Large intestine (tissue), 3 donors: ENCODE measurements at regions not wholly inside any gene's neighbourhood (a gene's known extent, or its start where the extent isn't known, plus 50 kb on each side); places are given as distances from the start of the nearest gene placed in this dataset.

Experiments used
- DNase-seq, 2 donors: peaks; one replicate each; pipeline versions ENCODE4 v3.0.0 to v3.0.0-alpha.2; 2013
- H3K27ac ChIP-seq: one replicate; pipeline ENCODE4 v1.5.1; 2013; ENCODE audit warnings: low read length
- H3K27me3 ChIP-seq: 2 replicates; pipeline ENCODE4 v1.6.1; 2013; ENCODE audit warnings: low read length; ENCODE audit not compliant: control insufficient read depth, insufficient read depth
- H3K36me3 ChIP-seq: 2 replicates; pipeline ENCODE4 v1.6.1; 2013; ENCODE audit warnings: low read length; ENCODE audit not compliant: control insufficient read depth, insufficient read depth
- H3K4me1 ChIP-seq: one replicate; pipeline ENCODE4 v1.6.1; 2013; ENCODE audit warnings: low read length; ENCODE audit not compliant: control insufficient read depth, insufficient read depth
- H3K4me3 ChIP-seq: one replicate; pipeline ENCODE4 v1.5.1; 2013; ENCODE audit warnings: low read length
- H3K9me3 ChIP-seq: one replicate; pipeline ENCODE4 v1.6.1; 2013; ENCODE audit warnings: mild to moderate bottlenecking, low read depth, low read length, moderate library complexity; ENCODE audit not compliant: control insufficient read depth
- WGBS: methylation state at CpG from one replicate; pipeline ENCODE4 v1.1.5; 2013; ENCODE audit warnings: low lambda C conversion rate; ENCODE audit not compliant: insufficient coverage; 5-methylcytosine and 5-hydroxymethylcytosine counted together

DNA sequence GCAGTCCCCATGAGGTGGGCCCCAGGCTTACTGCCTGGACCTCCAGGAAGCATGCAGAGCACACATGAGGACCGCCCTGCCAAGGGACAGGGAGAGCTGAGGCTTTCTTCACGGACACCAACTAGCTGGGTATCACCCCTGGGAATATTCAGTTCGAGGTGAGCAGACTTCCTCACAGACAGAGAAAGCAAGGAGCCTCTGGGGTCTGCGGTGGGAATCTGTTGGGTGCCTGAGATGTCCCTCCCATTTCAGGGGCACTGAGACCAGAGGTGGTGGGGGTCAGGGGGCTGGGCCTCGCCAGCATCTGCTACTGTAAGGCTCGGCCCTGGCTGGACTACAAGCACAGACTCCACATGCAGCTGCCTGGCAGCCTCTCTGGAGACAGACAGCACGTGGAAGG, 74.3 kb upstream of the SYNDIG1 start:
- Histone ChIP-seq H3K4me3 (no peak overlapping the region), H3K27ac (no peak overlapping the region), H3K36me3 (no peaks in the 10 kb centered on the region), H3K27me3 (no peaks in the 10 kb centered on the region), H3K9me3 (no peaks in the 10 kb centered on the region), H3K4me1 (no peaks in the 10 kb centered on the region)
- DNase-seq: no peak
- WGBS: no CpG with 5 or more reads among the region's 7 CpGs

- Histone ChIP-seq H3K27me3 (no peaks in the 10 kb centered on the region), H3K4me3 (no peak overlapping the region), H3K36me3 (no peaks in the 10 kb centered on the region), H3K4me1 (no peaks in the 10 kb centered on the region), H3K27ac (no peak overlapping the region), H3K9me3 (no peaks in the 10 kb centered on the region)
- DNase-seq: no peak
- WGBS: no CpG with 5 or more reads among the region's 9 CpGs
Observed at GRCh38 chr20:24393903-24394302, 75.5 kb upstream of the SYNDIG1 start.

DNA sequence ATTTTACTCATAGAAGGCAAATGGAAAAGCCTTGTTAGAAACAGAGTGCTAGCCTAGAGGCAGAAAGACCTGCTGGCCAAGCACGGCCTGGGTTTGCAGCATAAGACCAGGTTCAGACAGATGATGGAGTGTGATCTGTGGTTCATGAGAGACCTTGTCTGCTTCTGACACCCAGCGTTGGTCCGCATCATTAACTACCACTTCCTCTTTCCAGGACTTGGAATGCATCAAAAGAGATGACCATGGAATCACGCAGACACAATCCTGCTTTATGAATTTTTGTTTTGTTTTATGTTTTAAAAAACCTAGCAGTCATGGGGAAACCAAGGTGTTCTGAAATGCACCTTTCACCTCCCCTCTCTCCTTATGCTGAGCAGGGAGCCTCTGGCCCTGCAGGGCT, 76.8 kb upstream of the SYNDIG1 start:
- no peak for DNase-seq
- Histone ChIP-seq H3K36me3 (no peaks in the 10 kb centered on the region), H3K4me3 (no peak overlapping the region), H3K9me3 (no peaks in the 10 kb centered on the region), H3K4me1 (no peaks in the 10 kb centered on the region), H3K27ac (no peak overlapping the region), H3K27me3 (no peaks in the 10 kb centered on the region)
- no CpG with 5 or more reads among the region's 4 CpGs for WGBS

DNA sequence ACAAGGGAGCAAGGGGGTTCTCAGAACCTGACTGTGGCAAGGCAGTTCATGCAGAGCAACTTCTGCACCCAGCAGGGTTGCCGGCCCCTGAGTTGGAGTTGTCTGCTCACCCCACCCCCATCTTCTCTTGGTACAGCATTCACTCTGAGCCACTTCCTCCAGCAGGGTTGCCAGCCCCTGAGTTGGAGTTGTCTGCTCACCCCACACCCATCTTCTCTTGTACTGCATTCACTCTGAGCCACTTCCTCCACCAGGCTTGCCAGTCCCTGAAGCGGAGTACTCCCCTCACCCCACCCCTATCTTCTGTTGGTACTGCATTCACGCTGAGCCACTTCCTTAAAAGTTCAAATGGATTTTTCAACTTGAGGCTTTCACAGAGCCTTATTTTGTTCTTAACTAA, 79.7 kb upstream of the SYNDIG1 start:
- WGBS: 83% methylated on average over 1 of the region's 3 CpGs
- Histone ChIP-seq H3K4me1 (no peaks in the 10 kb centered on the region), H3K4me3 (no peak overlapping the region), H3K27me3 (no peaks in the 10 kb centered on the region), H3K27ac (no peak overlapping the region), H3K9me3 (no peaks in the 10 kb centered on the region), H3K36me3 (no peaks in the 10 kb centered on the region)
- DNase-seq: no peak

GRCh38 chr20:24388828-24389380, 80.5 kb upstream of the SYNDIG1 start:
- no peak overlapping the region for H3K4me3 ChIP-seq
- WGBS: no CpG with 5 or more reads among the region's 8 CpGs
- DNase-seq: no peak
- H3K4me1 ChIP-seq: no peaks in the 10 kb centered on the region
- no peak overlapping the region for H3K27ac ChIP-seq
- H3K27me3 ChIP-seq: no peaks in the 10 kb centered on the region
- H3K9me3 ChIP-seq: no peaks in the 10 kb centered on the region
- no peaks in the 10 kb centered on the region for H3K36me3 ChIP-seq

GRCh38 chr20:24385547-24385946, 83.9 kb upstream of the SYNDIG1 start:
- H3K27me3 ChIP-seq: no peaks in the 10 kb centered on the region
- H3K4me3 ChIP-seq: no peak overlapping the region
- no peak overlapping the region for H3K27ac ChIP-seq
- no peaks in the 10 kb centered on the region for H3K9me3 ChIP-seq
- no peaks in the 10 kb centered on the region for H3K36me3 ChIP-seq
- no peak for DNase-seq
- 100% methylated on average over 2 of the region's 5 CpGs for WGBS
- no peaks in the 10 kb centered on the region for H3K4me1 ChIP-seq

DNA sequence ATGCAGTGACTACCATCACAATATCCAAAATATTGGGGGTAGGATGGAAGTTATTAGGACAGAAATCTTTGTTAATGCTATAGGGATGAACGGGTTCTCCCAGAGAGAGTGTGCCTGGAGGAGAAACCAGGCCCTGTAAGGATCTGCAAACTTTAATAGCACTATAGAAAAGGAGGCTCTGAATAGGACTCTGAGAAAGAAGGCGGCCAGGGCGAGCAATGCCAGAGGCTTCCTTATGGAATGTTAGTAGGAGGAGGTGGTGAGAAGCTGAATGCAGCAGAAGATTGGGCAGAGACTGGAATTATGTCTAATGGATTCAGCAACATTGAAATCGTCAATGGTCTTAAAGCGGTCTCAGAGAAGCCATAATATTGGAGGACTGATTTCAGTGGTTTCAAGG, 84.6 kb upstream of the SYNDIG1 start:
- Histone ChIP-seq H3K4me1 (no peaks in the 10 kb centered on the region), H3K36me3 (no peaks in the 10 kb centered on the region), H3K27me3 (no peaks in the 10 kb centered on the region), H3K4me3 (no peak overlapping the region), H3K27ac (no peak overlapping the region), H3K9me3 (no peaks in the 10 kb centered on the region)
- DNase-seq: no peak
- no CpG with 5 or more reads among the region's 5 CpGs for WGBS

DNA sequence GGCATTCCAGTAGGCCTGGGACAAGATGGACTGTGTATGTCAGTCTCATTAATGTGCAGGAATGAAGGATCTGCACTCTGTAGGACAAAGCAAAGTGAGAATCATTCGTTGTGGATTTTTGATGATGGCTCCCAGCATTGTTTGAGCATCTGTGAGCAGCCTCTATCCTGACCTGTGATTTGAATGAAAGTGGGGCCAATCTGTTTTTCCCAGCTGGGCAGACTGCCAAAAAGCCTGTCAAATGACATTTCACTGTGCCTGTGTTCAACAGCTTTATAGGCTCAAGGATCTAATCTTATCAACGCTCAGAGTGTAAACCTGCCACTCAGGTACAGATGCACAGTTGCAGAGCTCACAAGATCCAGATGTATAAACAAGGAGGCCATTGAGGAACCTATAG, 86.7 kb upstream of the SYNDIG1 start:
- H3K4me1 ChIP-seq: no peaks in the 10 kb centered on the region
- H3K27ac ChIP-seq: no peak overlapping the region
- no peaks in the 10 kb centered on the region for H3K36me3 ChIP-seq
- peak; percentile 55 to 76 for DNase-seq
- no peaks in the 10 kb centered on the region for H3K9me3 ChIP-seq
- H3K4me3 ChIP-seq: no peak overlapping the region
- no CpG with 5 or more reads among the region's 2 CpGs for WGBS
- H3K27me3 ChIP-seq: no peaks in the 10 kb centered on the region

DNA sequence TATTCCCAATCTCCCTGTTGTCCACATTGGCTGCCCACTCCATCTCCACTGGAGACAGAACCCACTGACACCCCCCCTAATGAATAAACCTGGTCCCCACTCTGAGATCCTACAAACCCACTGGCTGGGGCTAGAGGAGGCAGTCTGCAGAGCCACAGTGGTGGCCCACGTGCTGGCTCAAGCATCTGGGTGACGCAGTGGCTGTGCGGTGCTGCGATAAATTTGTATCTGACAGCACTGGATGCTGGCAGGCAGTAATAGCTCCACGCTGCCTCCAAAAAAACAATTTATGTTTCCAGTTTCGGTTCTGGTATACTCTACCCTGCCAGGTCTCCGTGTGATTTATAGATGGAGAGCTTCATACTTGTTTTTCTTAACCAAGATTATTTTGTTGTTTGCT, 87.1 kb upstream of the SYNDIG1 start:
- no peak overlapping the region for H3K4me3 ChIP-seq
- WGBS: no CpG with 5 or more reads among the region's 7 CpGs
- no peak overlapping the region for H3K27ac ChIP-seq
- no peaks in the 10 kb centered on the region for H3K9me3 ChIP-seq
- H3K27me3 ChIP-seq: no peaks in the 10 kb centered on the region
- no peaks in the 10 kb centered on the region for H3K36me3 ChIP-seq
- peak in 1 of 2 donors; percentile 8 for DNase-seq
- no peaks in the 10 kb centered on the region for H3K4me1 ChIP-seq

DNA sequence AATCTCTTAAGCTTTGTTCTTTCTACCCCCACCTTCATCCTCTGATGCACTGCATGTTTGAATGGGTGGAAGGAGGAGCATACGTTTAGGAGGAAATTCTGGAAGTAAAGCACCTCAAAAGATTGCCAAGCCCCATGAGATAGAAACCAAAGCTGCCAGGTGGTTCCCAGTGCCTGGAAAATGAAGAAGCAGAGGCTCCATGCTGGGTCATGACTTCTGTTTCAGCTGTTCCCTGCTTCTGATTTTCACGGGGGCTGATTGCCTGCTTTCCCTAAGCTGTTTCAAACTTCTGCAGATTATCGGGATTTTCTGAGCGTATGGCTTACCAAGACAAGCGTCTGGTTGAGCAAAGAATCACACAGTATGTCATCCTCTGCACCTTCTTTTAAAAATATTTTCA, 87.5 kb upstream of the SYNDIG1 start:
- no peak for DNase-seq
- Histone ChIP-seq H3K27me3 (no peaks in the 10 kb centered on the region), H3K4me1 (no peaks in the 10 kb centered on the region), H3K9me3 (no peaks in the 10 kb centered on the region), H3K27ac (no peak overlapping the region), H3K36me3 (no peaks in the 10 kb centered on the region), H3K4me3 (no peak overlapping the region)
- WGBS: no CpG with 5 or more reads among the region's 5 CpGs

GRCh38 chr20:24379484-24379927, 89.9 kb upstream of the SYNDIG1 start:
- 50% methylated on average over 1 of the region's 4 CpGs for WGBS
- no peak for DNase-seq
- no peaks in the 10 kb centered on the region for H3K36me3 ChIP-seq
- H3K27me3 ChIP-seq: no peaks in the 10 kb centered on the region
- H3K9me3 ChIP-seq: no peaks in the 10 kb centered on the region
- H3K27ac ChIP-seq: no peak overlapping the region
- H3K4me3 ChIP-seq: no peak overlapping the region
- H3K4me1 ChIP-seq: no peaks in the 10 kb centered on the region
